Activated CD4-positive, alpha-beta T cell treated with anti-CD3 and anti-CD28 coated beads, Interleukin-2, Interleukin-4, amounts not matched to agents 100 ng/mL and 50 ng/mL, durations not matched to agents 16 hours and 8 hours (primary cell): ENCODE measurements at regions not wholly inside any gene's neighbourhood (a gene's known extent, or its start where the extent isn't known, plus 50 kb on each side); places are given as distances from the start of the nearest gene placed in this dataset.
"Not testable (repeated sequence)": the region's sequence is repeated elsewhere in the genome, so short reads cannot be mapped to it uniquely, and the experiment has no call there.

Experiments used
- DNase-seq: peaks from one replicate; pipeline ENCODE4 v3.0.0-alpha.2; 2020; ENCODE audit warnings: low spot score

GRCh38 chr5:153237671-153238332 lies 252.7 kb upstream of the GRIA1 start:
- no peak for DNase-seq

GRCh38 chr5:153257381-153257780 lies 233.1 kb upstream of the GRIA1 start:
- DNase-seq: no peak

GRCh38 chr5:153258469-153258868 lies 232.0 kb upstream of the GRIA1 start:
- DNase-seq: no peak

GRCh38 chr5:153267506-153267905 lies 223.0 kb upstream of the GRIA1 start:
- DNase-seq: no peak

- DNase-seq: no peak
Observed at GRCh38 chr5:153275695-153276094, 214.8 kb upstream of the GRIA1 start.

GRCh38 chr5:153276151-153276550 lies 214.3 kb upstream of the GRIA1 start:
- DNase-seq: peak; percentile 6

- not testable (repeated sequence) for DNase-seq
Observed at GRCh38 chr5:153296251-153296844, 194.1 kb upstream of the GRIA1 start.

- no peak for DNase-seq
Observed at GRCh38 chr5:153299891-153300290, 190.6 kb upstream of the GRIA1 start.

GRCh38 chr5:153308282-153308681 lies 182.2 kb upstream of the GRIA1 start:
- DNase-seq: no peak

- no peak for DNase-seq
Observed at GRCh38 chr5:153318556-153318955, 171.9 kb upstream of the GRIA1 start.

GRCh38 chr5:153321478-153321877 lies 169.0 kb upstream of the GRIA1 start:
- no peak for DNase-seq

- DNase-seq: no peak
Observed at GRCh38 chr5:153340139-153340538, 150.3 kb upstream of the GRIA1 start.

- no peak for DNase-seq
Observed at GRCh38 chr5:153340738-153341137, 149.7 kb upstream of the GRIA1 start.

- no peak for DNase-seq
Observed at GRCh38 chr5:153342487-153342886, 148.0 kb upstream of the GRIA1 start.

- no peak for DNase-seq
Observed at GRCh38 chr5:153347611-153348010, 142.9 kb upstream of the GRIA1 start.

GRCh38 chr5:153350175-153350883 lies 140.1 kb upstream of the GRIA1 start:
- DNase-seq: no peak

GRCh38 chr5:153352685-153353219 lies 137.7 kb upstream of the GRIA1 start:
- DNase-seq: peak; percentile 27

GRCh38 chr5:153357493-153358112 lies 132.9 kb upstream of the GRIA1 start:
- DNase-seq: no peak

GRCh38 chr5:153358315-153358976 lies 132.0 kb upstream of the GRIA1 start:
- peak; percentile 0 for DNase-seq

- no peak for DNase-seq
Observed at GRCh38 chr5:153360860-153361259, 129.6 kb upstream of the GRIA1 start.

- no peak for DNase-seq
Observed at GRCh38 chr5:153361735-153362409, 128.6 kb upstream of the GRIA1 start.

GRCh38 chr5:153365547-153365946 lies 124.9 kb upstream of the GRIA1 start:
- DNase-seq: no peak
